ENCODE measurements at regions not wholly inside any gene's neighbourhood (a gene's known extent, or its start where the extent isn't known, plus 50 kb on each side); places are given as distances from the start of the nearest gene placed in this dataset.
"Not testable (repeated sequence)": the region's sequence is repeated elsewhere in the genome, so short reads cannot be mapped to it uniquely, and the experiment has no call there.

DNA sequence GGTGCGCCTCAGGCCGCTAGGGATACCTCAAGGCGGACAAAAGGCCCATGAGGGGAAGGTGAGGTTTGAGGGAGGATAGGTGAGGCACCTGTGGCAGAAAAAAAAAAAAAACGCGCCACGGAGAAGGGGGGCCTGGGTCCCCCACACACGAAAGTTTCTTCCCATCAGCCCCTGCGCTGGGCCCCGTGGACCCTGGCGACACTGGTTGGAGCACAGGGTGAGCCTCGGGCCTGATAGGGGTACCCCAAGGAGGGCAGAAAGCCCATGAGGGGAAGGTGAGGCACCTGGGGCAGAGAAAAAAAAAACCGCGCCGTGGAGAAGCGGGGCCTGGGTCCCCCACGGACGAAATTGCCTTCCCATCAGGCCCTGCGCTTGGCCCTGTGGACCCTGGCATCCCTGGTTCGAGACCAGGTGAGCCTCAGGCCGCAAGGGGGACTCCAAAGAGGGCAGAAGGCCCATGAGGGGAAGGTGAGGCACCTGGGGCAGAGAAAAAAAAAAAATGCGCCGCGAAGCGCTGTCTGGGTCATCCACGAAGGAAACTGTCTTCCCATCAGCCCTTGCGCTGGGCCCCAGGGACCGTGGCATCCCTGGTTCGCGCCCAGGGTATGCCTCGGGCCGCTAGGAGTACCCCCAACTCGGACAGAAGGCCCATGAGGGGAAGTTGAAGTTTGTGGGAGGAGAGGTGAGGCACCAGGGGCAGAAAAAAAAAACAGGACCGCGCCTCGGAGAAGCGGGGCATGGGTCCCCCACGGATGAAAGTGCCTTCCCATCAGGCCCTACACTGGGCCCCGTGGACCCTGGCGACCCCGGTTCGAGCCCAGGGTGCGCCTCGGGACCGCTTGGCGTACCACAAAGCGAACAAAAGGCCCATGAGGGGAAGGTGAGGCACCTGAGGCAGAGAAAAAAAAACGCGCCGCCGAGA lies 226.2 kb downstream of the CCDC74A start:
- Histone ChIP-seq H3K36me3 (no peaks in the 10 kb centered on the region), H3K4me1 (no peaks in the 10 kb centered on the region), H3K4me3 (no peak overlapping the region), H3K27ac (replicated peaks) (no peak overlapping the region), H3K9me3 (replicated peaks) (peaks cover 11% of the 10 kb centered on the region), H3K27me3 (ENCODE audit: low read depth) (peaks cover 9% of the 10 kb centered on the region)
- TF ChIP-seq CTCF (IDR thresholded peaks at IDR 0.05; ENCODE audit: borderline replicate concordance): no peak
- intact Hi-C loops (cut with micrococcal nuclease): no loop called here
- no peak for DNase-seq

- Histone ChIP-seq H3K27me3 (ENCODE audit: low read depth) (peaks cover 9% of the 10 kb centered on the region), H3K36me3 (no peaks in the 10 kb centered on the region), H3K4me3 (no peak overlapping the region), H3K4me1 (no peaks in the 10 kb centered on the region), H3K27ac (replicated peaks) (no peak overlapping the region), H3K9me3 (replicated peaks) (peaks cover 11% of the 10 kb centered on the region)
- no peak for DNase-seq
- intact Hi-C loops (cut with micrococcal nuclease): no loop called here
- TF ChIP-seq CTCF (IDR thresholded peaks at IDR 0.05; ENCODE audit: borderline replicate concordance): no peak
Measured at GRCh38 chr2:131754929-131755720, 227.4 kb downstream of the CCDC74A start.

- Histone ChIP-seq H3K27ac (replicated peaks) (no peak overlapping the region), H3K4me3 (no peak overlapping the region), H3K4me1 (no peaks in the 10 kb centered on the region), H3K36me3 (no peaks in the 10 kb centered on the region), H3K9me3 (replicated peaks) (peaks cover 11% of the 10 kb centered on the region), H3K27me3 (ENCODE audit: low read depth) (peaks cover 9% of the 10 kb centered on the region)
- intact Hi-C loops (cut with micrococcal nuclease): no loop called here
- no peak for DNase-seq
- TF ChIP-seq CTCF (IDR thresholded peaks at IDR 0.05; ENCODE audit: borderline replicate concordance): no peak
Measured at GRCh38 chr2:131756141-131756907, 228.6 kb downstream of the CCDC74A start.

- peaks cover 11% of the 10 kb centered on the region for H3K9me3 ChIP-seq (replicated peaks)
- H3K4me3 ChIP-seq; H3K27ac ChIP-seq (replicated peaks); H3K4me1 ChIP-seq; intact Hi-C loops (cut with micrococcal nuclease); DNase-seq; H3K27me3 ChIP-seq (ENCODE audit: low read depth); H3K36me3 ChIP-seq: not testable (repeated sequence)
Measured at GRCh38 chr2:131758941-131759340, 231.3 kb downstream of the CCDC74A start.

GRCh38 chr2:131774955-131775555 lies 247.4 kb downstream of the CCDC74A start:
- DNase-seq; H3K4me3 ChIP-seq; H3K27me3 ChIP-seq (ENCODE audit: low read depth); H3K9me3 ChIP-seq (replicated peaks); H3K27ac ChIP-seq (replicated peaks); H3K36me3 ChIP-seq; H3K4me1 ChIP-seq; intact Hi-C loops (cut with micrococcal nuclease): not testable (repeated sequence)

GRCh38 chr2:131775903-131776506 lies 248.3 kb downstream of the CCDC74A start:
- H3K27me3 ChIP-seq (ENCODE audit: low read depth); H3K4me1 ChIP-seq; H3K4me3 ChIP-seq; H3K36me3 ChIP-seq; intact Hi-C loops (cut with micrococcal nuclease); DNase-seq; H3K9me3 ChIP-seq (replicated peaks); H3K27ac ChIP-seq (replicated peaks): not testable (repeated sequence)

GRCh38 chr2:131780446-131780845 lies 252.8 kb downstream of the CCDC74A start:
- H3K4me3 ChIP-seq; H3K36me3 ChIP-seq; H3K4me1 ChIP-seq; intact Hi-C loops (cut with micrococcal nuclease); H3K27ac ChIP-seq (replicated peaks); H3K9me3 ChIP-seq (replicated peaks); DNase-seq: not testable (repeated sequence)
- peaks cover 11% of the 10 kb centered on the region for H3K27me3 ChIP-seq (ENCODE audit: low read depth)

Data from left ventricle myocardium inferior (tissue), 1 donor.